ENCODE measurements at regions not wholly inside any gene's neighbourhood (a gene's known extent, or its start where the extent isn't known, plus 50 kb on each side); places are given as distances from the start of the nearest gene placed in this dataset.
A peak's percentile ranks its signal among the peaks of the same experiment; 100 is the strongest.

DNA sequence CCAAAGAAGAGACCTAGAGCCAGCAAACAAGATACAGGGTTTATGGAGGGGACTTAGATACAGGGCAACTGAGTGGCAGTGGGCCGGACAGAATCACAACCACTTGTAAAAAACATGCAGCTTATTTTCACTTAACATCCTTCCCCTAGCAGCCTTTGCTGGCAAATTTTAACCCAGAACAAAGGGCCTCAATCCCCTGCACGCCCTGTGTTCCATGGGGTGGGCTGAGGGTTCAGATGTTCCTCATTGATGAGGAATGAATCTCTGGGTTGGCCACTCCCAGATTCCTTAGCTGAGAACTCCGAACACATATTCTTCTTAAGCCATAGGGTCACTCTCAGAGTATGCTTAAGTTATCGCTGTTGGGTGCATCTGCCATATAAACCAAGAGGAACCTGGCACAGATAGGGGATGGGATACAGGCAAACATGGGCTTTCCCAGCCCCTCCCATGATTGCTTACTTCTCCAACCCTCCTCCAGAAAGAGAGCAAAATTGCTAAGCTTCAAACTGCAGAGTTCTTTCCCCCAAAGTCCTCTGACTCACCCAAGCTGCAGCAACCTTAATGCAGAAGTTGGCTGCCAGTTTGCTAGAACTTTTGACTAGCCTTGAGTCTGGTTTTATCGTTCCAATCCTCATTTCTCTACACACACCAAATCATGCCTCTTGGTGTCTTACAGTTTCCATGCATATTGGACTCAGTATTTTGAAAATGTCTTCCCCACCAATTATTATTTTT is 146.9 kb downstream of the CD47 start:
- no peak for DNase-seq (ENCODE audit: low read depth in 4 of 4, low spot score in 3 of 4)

DNA sequence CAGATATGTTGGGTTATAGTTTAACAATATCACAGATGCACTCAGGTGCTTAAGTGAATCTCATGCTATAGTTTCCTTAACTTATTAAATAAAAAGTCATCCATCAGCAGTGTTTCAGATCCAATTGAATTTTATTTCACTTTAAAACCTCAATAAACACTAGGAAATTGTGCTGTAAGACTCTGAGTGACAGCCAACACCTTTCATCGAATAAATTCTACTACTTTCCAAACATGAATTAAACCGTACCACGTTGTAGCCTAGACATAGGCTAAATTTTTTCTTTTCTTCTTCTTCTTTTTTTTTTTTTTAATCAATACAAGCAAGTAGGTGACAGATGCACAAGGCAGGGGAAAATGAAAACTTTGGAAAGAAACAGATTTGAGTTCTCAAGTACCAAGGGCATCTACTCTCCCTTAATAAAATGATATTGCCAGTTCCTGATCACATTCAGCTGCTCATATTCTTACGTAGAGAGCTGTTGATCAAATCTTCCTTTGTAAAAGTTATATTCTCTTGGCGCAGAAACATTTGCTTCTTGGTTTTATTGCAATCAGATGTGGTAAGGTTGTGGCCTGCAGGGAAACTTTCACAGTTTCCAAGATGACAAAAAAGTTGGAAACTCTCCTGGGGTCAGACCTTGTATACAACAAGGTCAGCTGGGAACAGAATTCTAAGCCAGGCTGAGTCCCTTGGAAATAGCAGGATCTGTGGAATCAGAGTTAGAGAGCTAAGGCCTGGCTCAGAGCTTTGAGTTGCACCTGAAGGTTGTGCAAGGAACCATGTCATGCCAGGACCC is 147.7 kb downstream of the CD47 start:
- DNase-seq (ENCODE audit: low read depth in 4 of 4, low spot score in 3 of 4) = no peak

DNA sequence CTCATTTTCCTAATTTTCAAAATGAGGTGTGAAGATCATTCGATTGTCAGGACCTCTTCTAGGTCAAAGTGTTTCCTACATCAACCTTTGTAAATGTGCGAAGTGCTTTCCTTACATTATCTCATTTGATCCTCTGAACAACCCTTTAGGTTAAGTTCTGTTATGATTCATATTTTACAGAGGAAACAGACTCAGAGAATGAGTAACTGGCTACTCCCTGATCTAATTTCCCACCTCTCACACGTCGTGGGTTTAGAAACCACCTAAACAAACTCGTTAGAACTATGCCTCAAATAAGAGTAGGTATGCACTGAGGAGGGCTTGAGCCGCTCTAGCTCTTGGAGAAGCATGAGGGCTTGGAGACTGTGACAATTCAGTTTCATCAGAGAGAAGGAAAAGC is 148.6 kb downstream of the CD47 start:
- DNase-seq (ENCODE audit: low read depth in 4 of 4, low spot score in 3 of 4) = no peak

DNA sequence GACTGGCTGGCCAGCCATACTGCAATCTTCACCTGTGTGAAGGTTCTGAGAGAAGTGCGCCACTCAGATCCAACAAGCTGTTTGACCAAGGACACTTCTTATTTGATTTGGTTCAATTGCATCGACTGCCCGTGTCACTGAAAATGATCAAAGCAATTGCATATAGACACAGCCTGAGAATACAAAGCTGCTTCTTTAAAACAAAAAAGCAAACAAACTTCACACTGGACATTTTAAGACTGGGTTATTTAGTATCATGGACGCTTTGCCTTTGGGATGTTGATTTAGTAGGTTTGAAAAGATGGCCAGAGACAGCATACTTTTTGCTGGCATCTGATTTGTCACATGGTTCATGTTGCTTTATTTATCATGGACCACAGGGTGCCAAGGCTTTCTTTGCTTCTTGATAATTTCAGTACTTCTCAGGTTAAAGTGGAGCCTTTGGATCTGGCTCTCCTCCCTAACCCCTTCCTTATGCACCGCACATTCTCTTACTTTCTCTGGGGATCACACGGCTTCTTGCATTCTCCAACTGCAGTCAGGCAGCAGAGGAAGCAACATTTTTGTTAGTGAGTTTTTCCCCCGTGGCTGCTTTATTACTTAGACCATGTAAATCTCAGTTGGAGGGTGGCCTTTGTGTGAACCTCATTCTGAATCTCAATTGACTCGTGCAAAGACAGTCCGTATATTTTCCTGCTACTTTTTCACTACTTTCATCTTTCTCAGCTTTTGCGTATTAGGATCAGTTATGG is 151.0 kb downstream of the CD47 start:
- no peak for DNase-seq (ENCODE audit: low read depth in 4 of 4, low spot score in 3 of 4)

DNA sequence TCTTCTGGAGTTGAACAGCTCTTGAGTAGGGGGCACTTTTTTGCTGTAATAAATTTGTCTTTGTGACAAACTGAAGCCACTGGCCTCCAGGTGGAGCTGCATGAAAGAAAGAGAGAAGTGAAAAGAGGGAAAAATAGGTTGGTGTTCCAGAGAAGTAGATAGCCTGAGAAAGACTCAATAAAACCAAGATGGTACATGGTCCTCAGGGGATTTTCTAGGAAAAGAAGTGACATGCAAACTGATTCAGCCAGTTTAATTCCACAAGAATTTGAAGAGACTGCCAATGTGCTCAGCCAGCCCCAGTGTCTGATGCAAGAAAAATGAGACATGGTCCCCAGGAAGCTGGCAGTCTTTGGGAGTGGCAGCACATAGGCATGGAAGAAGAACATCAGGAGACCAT is 152.7 kb downstream of the CD47 start:
- no peak for DNase-seq (ENCODE audit: low read depth in 4 of 4, low spot score in 3 of 4)

DNA sequence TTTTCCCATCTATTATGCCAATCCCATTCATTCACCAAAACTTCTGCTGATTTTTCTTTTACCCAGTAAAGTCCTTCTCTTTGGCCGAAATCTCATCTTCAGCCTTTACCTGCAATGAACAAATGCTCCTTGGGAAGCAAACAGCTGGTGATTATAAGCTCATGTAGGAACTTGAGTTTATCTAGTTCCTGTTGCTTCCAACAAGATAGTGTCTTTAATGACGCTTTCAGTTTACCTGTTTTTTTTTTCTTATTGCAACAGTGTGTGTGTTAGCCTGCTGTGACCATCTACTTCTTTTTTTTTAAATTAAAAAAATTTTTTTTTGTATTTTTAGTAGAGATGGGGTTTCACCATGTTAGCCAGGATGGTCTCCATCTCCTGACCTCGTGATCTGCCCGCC is 156.0 kb downstream of the CD47 start:
- no peak for DNase-seq (ENCODE audit: low read depth in 4 of 4, low spot score in 3 of 4)

DNA sequence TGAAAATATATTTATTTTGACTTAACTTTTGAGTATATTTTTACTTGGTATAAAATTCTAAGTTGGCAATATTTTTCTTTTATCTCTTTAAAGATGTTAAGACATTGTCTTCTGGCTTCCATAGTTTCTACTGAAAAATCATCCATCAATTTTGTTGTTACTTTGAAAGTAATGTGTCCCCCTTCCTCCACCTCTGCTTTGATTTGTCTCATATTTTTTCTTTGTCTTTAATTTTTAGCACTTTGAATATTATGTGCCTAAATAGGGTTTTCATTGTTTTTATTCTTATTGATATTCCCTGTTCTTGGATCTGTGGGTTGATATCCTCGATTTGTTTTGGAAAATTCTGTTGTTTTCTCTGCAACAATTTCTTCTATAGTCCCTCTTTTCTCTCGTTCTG is 157.4 kb downstream of the CD47 start:
- no peak for DNase-seq (ENCODE audit: low read depth in 4 of 4, low spot score in 3 of 4)

DNA sequence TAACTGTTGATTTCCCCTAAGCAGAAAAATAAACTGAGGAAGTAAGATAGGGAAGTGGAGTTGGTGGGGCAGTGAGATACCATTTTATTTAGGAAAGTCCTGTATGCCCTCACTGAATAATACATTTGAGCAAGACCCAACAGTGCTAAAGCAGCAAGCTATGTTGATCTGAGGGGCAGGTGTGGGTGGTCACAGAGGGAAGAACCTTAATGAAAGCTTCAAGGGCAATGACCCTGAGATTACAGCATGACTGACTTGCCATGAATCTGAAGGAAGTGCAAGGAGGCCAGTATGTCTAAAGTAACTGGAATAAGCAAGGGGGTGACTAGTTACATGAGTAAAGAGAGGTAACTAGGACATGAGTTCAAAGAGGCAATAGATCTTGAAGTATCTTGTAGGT is 159.5 kb downstream of the CD47 start:
- no peak for DNase-seq (ENCODE audit: low read depth in 4 of 4, low spot score in 3 of 4)

DNA sequence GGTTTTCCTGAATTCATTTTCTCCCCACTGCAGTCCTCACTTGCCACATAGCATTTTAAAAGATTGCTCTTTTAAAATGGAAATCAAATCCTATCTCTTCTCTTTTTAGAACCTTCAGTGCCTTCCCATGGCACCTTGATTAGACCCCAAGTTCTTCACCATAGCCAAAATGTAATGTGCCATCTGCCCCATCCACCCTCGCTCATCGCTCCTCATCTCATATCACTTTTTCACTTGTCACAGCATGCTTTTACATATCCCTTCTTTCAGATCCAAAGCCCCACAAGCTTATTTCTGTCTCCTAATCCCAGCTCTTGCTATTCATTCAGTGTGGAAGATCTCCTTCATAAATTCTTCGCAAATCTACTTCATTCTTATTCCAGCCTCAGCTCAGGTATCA is 161.7 kb downstream of the CD47 start:
- no peak for DNase-seq (ENCODE audit: low read depth in 4 of 4, low spot score in 3 of 4)

DNA sequence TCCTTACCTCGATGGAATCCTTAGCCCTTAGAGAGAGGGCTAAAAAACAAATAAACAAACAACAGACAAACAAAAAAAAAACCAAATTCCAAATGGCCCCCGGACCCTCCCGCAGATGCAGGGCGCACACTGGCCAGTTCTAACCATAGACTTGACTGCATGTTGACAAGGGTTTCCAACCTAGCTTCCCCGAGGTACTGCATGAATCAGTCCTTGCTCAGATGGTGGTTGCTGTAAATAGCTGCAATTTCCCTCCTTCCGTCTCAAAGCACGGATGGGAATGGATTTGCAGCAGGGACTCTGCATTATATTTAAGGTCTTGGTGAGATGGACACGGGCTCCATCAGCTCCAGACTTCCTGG is 162.8 kb downstream of the CD47 start:
- DNase-seq (ENCODE audit: low read depth in 4 of 4, low spot score in 3 of 4) = no peak

DNA sequence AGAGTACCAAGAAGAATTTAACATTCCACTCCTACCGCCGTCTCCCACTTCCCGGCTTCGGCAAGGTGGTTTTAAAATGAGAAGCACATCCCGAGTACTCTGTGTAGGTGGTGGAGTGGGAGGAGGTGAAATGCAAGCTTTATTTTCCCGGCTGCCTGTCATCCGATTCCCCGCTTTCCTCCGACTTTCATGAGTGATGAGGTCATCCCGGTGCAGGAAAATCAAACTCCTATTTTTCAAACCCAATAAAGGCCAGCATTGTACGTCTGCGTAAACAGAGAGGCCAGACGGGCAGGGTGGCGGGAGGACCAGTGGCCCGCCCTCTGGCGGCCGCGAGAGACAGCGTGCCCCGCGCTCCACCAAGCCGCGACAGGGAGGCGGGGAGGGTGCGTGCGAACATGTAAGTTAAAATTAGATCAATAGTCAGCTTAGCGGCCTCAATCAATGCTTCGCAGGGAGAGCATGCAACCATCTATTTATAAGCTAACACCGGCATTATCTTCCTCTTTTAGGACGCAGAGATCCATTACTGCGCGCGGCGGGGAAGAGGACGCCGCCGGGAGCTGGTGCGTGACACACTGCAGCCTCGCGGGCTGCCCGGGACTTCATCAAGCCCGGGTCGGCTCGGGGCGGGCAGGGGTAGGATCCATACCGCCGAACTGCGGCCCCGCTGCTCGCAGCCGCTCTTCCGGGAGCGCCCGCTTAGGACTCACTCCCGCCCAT is 163.3 kb downstream of the CD47 start:
- peak; percentile 22 to 56 (median 44) for DNase-seq (ENCODE audit: low read depth in 4 of 4, low spot score in 3 of 4)

DNA sequence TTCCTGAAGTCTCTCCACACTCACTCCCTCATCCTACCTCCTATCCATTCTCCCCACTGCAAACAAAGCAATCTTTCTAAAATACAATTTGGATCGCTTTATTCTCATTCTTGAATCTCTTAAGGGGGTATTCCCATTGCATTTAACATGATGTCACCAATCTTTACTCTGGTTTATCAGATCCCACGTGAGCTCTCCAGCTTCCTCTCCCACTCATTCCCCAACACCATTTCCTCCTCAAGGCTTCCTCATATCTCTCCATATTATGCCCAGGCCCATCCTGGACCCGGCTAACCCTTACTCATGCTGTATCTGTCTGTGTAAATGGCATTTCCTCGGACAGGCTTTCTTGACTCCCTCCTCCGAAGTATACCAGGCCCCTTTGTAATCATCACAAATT is 165.0 kb downstream of the CD47 start:
- DNase-seq (ENCODE audit: low read depth in 4 of 4, low spot score in 3 of 4) = no peak

DNA sequence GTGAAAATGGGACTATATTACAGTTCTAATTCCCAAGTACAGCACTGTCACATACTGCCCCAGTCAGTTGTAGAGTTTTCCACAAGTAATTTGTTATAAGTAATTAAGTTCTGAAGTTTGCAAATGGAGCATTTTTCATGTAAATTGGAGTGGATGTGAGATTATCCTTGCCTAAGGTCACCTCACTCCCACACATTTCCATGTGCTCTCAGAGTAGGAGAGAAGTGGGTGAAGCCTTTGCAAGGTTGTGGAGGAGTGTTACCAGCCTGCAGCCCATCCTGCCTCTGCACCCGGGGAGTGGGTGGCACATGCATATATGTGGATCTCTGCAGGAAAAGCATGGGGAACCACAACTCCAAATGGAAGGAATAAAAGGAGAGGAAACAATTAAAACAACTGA is 169.8 kb downstream of the CD47 start:
- no peak for DNase-seq (ENCODE audit: low read depth in 4 of 4, low spot score in 3 of 4)

DNA sequence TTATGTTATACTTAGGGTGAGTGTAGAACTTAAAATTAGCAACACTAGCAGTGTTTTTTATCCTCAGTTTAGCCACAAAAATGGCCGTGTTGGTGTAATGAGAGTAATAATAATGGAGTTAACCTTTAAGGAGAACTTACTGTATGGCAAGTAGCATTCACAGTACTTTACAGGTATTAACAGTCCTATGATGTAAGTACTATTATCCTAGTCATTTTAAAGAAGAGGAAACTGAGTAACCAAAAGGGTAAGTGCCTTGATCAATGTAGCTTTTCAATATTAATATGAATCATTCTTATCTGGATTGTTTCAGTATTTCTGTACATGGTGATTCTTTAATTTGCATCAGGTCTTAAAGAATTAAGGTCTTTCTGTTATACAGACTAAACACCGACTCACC is 170.3 kb downstream of the CD47 start:
- DNase-seq (ENCODE audit: low read depth in 4 of 4, low spot score in 3 of 4) = no peak

DNA sequence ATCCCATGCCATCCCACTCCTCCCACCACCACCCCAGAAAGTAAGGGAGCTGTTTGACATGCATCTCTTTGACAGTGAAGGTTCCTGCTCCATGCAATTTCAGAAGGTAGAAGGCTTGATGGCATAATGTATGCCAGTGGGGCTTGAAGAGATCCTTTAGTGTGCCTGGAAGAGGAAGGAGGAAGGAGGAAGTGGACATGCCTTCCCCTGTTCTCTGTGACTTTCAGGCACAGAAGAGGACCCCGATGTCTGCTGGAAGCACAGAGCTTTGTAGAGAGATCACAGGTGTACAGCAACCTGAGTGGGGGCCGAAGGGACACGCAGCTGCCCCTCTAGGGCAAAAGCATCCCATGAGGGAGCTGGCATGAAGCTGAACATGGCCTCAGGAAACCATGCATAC is 171.6 kb downstream of the CD47 start:
- DNase-seq (ENCODE audit: low read depth in 4 of 4, low spot score in 3 of 4) = no peak

DNA sequence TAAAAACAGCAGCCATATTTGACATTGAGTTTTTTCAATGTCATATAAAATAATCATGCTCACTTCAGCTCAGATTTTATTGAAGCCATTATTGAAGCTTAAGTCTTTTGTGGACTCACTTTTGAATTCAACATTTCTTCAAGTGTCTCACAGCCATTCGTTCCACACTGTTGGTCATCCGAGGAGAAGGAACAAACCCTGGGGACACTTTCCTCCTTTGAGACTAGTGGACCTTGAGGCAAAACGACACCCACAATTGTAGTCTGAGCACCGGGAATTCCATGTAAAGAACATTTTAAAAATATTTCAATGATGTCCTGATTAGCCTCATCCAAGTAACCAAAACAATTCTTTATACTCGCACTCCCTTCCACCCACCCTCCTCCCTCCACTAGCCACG is 174.7 kb downstream of the CD47 start:
- no peak for DNase-seq (ENCODE audit: low read depth in 4 of 4, low spot score in 3 of 4)

DNA sequence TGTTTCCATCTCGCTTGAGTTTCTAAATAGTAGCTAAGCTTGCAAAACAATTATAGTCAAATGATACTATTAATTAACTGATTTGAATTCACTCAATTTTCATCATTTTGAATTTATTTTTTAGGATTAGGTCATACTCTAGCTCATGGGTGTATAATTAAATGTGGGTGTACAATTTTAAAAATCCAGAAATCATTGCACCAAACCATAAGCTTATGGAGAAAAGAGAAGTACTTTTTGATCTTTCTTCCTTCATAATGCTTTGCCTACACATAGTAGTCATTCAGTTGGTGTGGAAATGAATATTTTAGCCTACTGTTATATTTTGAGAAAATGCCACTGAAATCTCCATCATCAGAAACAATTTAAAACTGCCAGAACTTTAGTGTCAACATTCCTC is 175.1 kb downstream of the CD47 start:
- DNase-seq (ENCODE audit: low read depth in 4 of 4, low spot score in 3 of 4) = no peak

DNA sequence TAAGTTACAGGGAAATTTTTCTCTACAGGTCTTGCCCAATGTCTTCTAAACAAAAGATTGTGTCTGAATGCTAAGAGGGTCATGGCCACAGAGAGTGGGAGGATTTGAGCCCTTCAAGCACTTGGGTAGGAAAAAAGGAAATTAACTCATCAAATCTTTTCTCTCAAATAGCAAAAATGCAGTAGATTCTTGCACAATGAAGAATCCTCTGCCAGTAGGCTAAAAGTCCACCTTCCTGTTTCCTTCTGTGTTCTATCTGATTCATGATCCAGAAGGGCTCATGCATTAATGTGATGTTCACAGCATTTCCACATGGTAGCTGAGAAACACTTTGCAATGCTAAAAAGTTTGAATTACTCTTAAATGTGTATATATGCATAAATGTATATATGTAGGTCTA is 177.1 kb downstream of the CD47 start:
- DNase-seq (ENCODE audit: low read depth in 4 of 4, low spot score in 3 of 4) = no peak

DNA sequence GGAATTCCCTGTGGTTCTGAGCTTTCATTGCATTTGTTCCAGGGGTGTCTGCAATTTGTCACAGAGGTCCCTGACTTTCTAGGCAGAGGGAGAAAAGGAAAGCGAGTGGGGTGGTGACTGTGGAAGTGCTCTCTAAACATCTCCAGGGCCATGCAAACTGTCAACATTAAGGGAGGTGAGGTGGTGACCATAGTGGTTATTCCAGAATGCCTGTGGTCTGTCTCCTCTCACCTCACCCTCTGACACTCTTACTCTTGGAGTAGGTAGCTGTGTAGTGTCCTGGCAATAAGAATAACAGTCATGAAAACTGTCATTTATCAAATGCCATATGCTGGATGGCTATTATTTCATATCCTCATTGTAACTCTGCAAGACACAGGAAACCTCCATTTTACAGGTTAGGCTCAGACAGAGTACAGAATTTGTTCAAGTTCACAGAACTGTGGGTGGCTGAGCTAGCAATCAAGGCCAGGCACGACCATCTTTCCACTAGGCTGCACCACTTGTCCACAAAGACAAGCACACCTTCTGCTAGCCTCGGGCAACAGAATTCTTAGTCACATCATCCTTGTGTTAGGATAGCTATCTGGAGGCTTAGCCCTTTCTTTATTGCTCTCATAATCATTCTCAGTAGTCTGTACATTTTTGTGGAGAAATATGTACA is 179.4 kb downstream of the CD47 start:
- no peak for DNase-seq (ENCODE audit: low read depth in 4 of 4, low spot score in 3 of 4)

DNA sequence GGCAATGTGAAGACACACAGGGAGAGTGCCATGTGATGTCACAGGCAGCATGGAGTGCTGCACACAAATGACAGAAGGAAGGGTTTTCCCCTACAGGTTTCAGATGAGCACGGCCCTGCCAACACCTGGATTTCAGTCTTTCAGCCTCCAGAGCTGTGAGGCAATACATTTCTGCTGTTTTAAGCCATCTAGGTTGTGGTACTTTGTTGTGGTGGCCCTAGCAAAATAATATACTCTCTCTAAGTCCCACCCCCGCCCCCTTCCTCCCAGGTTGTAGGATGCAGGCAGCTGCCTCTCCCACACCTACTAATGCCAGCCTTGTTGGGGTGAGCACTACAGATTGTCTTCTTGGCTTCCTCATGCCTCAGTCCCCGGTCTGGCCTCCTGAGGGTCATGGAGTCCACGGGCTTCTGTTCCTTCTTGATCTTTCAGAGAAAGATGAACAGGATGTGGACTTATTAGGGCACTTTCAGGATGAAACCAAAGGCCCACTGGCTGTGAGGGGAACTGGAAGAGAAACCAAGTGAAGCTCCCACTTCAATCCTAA is 180.0 kb downstream of the CD47 start:
- no peak for DNase-seq (ENCODE audit: low read depth in 4 of 4, low spot score in 3 of 4)

Measured in left renal pelvis (tissue), 4 donors.